A549 (cell line): ENCODE measurements at regions not wholly inside any gene's neighbourhood (a gene's known extent, or its start where the extent isn't known, plus 50 kb on each side); places are given as distances from the start of the nearest gene placed in this dataset.

Experiments used
- ATAC-seq, 2 experiments: fragments of 200-7000 bp in 1 of 2; fragments of >200 bp in 1 of 2; cut with Nextera tagmentation in 1 of 2; cut with Tn5 transposase in 1 of 2; 3 replicates each; pipeline versions ENCODE4 v1.8.0 to v1.9.1; 2018 to 2020; ENCODE audit warnings: mild to moderate bottlenecking in 1 of 2, moderate library complexity in 1 of 2
- CTCF ChIA-PET: fragments of 300-600 bp; sonication (Branson Sonifier 250); formaldehyde crosslinking; extraction: SDS; loops from one replicate; lab custom pipeline; 2021; ENCODE audit warnings: antibody characterized with exemption, inconsistent platforms; lab: Yijun Ruan, JAX
- POLR2A ChIA-PET: fragments of 350-600 bp; formaldehyde crosslinking; extraction: SDS; loops from one replicate; lab custom pipeline; 2021; ENCODE audit warnings: antibody characterized with exemption, inconsistent platforms; lab: Yijun Ruan, JAX
- DNase-seq, 2 experiments: peaks; one replicate each; pipeline versions ENCODE4 v3.0.0 to v3.0.0-alpha.2; 2011 to 2016; ENCODE audit warnings: low read depth in 1 of 2, low spot score in 1 of 2
- FAIRE-seq: peaks from 2 replicates; lab custom pipeline; 2011; peaks lifted over from hg19 to GRCh38; lab: Jason Lieb, UNC
- H3K27ac ChIP-seq, 2 experiments: fragments of >200 bp; sonication (Bioruptor Twin); formaldehyde crosslinking; 3 replicates each; pipeline ENCODE4 v1.5.1; 2016 to 2017
- H3K4me1 ChIP-seq: fragments of >200 bp; sonication (Bioruptor Twin); formaldehyde crosslinking; 3 replicates; pipeline ENCODE4 v1.6.1; 2016
- H3K4me2 ChIP-seq: fragments of >200 bp; sonication (Bioruptor Twin); formaldehyde crosslinking; 3 replicates; pipeline ENCODE4 v1.6.1; 2016
- H3K4me3 ChIP-seq: fragments of >200 bp; sonication (Bioruptor Twin); formaldehyde crosslinking; 3 replicates; pipeline ENCODE4 v1.5.1; 2016
- H3K9me3 ChIP-seq: fragments of >200 bp; sonication (Bioruptor Twin); formaldehyde crosslinking; 3 replicates; pipeline ENCODE4 v1.6.1; 2016
- CBX8 ChIP-seq: fragments of 200-600 bp; sonication (generic); IDR thresholded peaks from 2 replicates; pipeline ENCODE4 v1.6.1; 2016
- CTCF ChIP-seq: fragments of >200 bp; sonication (Bioruptor Twin); formaldehyde crosslinking; IDR thresholded peaks from 3 replicates; pipeline ENCODE4 v1.5.1; 2016
- EHMT2 ChIP-seq: fragments of 200-600 bp; sonication (generic); IDR thresholded peaks from 2 replicates; pipeline ENCODE4 v1.6.1; 2016; ENCODE audit warnings: antibody characterized with exemption, low read depth, mild to moderate bottlenecking, moderate library complexity
- ELK1 ChIP-seq: fragments of 150-350 bp; IDR thresholded peaks from 2 replicates; pipeline ENCODE4 v1.6.1; 2014; ENCODE audit warnings: low read depth, mild to moderate bottlenecking, low read length
- ESRRA ChIP-seq: fragments of 150-350 bp; IDR thresholded peaks from 2 replicates; pipeline ENCODE4 v1.6.1; 2014; ENCODE audit warnings: mild to moderate bottlenecking, low read length, borderline replicate concordance
- FOSB ChIP-seq: fragments of 250-450 bp; sonication (Bioruptor Pico); IDR thresholded peaks from 2 replicates; pipeline ENCODE4 v1.5.0; 2020; ENCODE audit warnings: mild to moderate bottlenecking, moderate library complexity
- FOSL2 ChIP-seq, 2 experiments: fragments of 450-650 bp in 1 of 2; fragments of >200 bp in 1 of 2; sonication (Bioruptor Twin) in 1 of 2; formaldehyde crosslinking; IDR thresholded peaks; 2 replicates each; pipeline versions ENCODE4 v1.5.0 to v1.6.1; 2016 to 2020; ENCODE audit warnings: mild to moderate bottlenecking in 1 of 2, moderate library complexity in 1 of 2
- HOXB5 ChIP-seq: fragments of 250-450 bp; sonication (Bioruptor Pico); IDR thresholded peaks from 2 replicates; pipeline ENCODE4 v1.5.0; 2020; ENCODE audit warnings: mild to moderate bottlenecking, moderate library complexity
- KDM5A ChIP-seq: fragments of 200-600 bp; sonication (generic); IDR thresholded peaks from 2 replicates; pipeline ENCODE4 v1.6.1; 2016; ENCODE audit warnings: antibody characterized with exemption, mild to moderate bottlenecking
- MAZ ChIP-seq: fragments of 150-350 bp; IDR thresholded peaks from 2 replicates; pipeline ENCODE4 v1.6.1; 2014; ENCODE audit warnings: antibody characterized with exemption, low read depth, low read length, borderline replicate concordance
- MYC ChIP-seq: IDR thresholded peaks from 2 replicates; pipeline ENCODE4 v1.6.1; 2012; ENCODE audit warnings: mild to moderate bottlenecking, inconsistent platforms, low read length, improper control_type of control experiment, borderline replicate concordance
- NFE2L2 ChIP-seq: fragments of 150-350 bp; conservative IDR thresholded peaks from 2 replicates; pipeline ENCODE4 v1.6.1; 2014; ENCODE audit warnings: low read length
- NPAS2 ChIP-seq: fragments of 250-450 bp; sonication (Bioruptor Pico); IDR thresholded peaks from 2 replicates; pipeline ENCODE4 v1.8.0; 2022; ENCODE audit warnings: mild to moderate bottlenecking, moderate library complexity, borderline replicate concordance
- NR3C1 ChIP-seq: fragments of >200 bp; sonication (Bioruptor Twin); formaldehyde crosslinking; IDR thresholded peaks from 3 replicates; pipeline ENCODE4 v1.6.1; 2017
- PHF8 ChIP-seq: fragments of 200-600 bp; sonication (generic); IDR thresholded peaks from 2 replicates; pipeline ENCODE4 v1.6.1; 2016; ENCODE audit warnings: low read depth, mild to moderate bottlenecking, antibody characterized with exemption, moderate library complexity, borderline replicate concordance
- POLR2A ChIP-seq: IDR thresholded peaks from 2 replicates; pipeline ENCODE4 v1.6.1; 2012; ENCODE audit warnings: mild to moderate bottlenecking, low read length
- RARB ChIP-seq: fragments of 250-450 bp; sonication (Bioruptor Pico); IDR thresholded peaks from 2 replicates; pipeline ENCODE4 v1.8.0; 2021; ENCODE audit warnings: mild to moderate bottlenecking, moderate library complexity
- RFX5 ChIP-seq: fragments of 450-650 bp; IDR thresholded peaks from 2 replicates; pipeline ENCODE4 v1.7.1; 2014; ENCODE audit warnings: antibody characterized with exemption, mild to moderate bottlenecking, moderate library complexity
- RNF2 ChIP-seq: fragments of 200-600 bp; sonication (generic); IDR thresholded peaks from 2 replicates; pipeline ENCODE4 v1.6.1; 2016; ENCODE audit warnings: low read depth, mild to moderate bottlenecking, antibody characterized with exemption, moderate library complexity, borderline replicate concordance
- SREBF2 ChIP-seq: fragments of 450-650 bp; IDR thresholded peaks from 2 replicates; pipeline ENCODE4 v1.6.1; 2014; ENCODE audit warnings: mild to moderate bottlenecking, moderate library complexity
- ZFP36 ChIP-seq: fragments of 450-650 bp; IDR thresholded peaks from 2 replicates; pipeline ENCODE4 v1.6.1; 2014; ENCODE audit warnings: borderline replicate concordance; ENCODE audit not compliant: partially characterized antibody
- ZNF302 ChIP-seq: fragments of 250-450 bp; sonication (Bioruptor Pico); IDR thresholded peaks from 2 replicates; pipeline ENCODE4 v1.9.0; 2021; ENCODE audit warnings: inconsistent platforms, mild to moderate bottlenecking, moderate library complexity
- ZSCAN20 ChIP-seq: fragments of 250-450 bp; sonication (Bioruptor Pico); IDR thresholded peaks from 2 replicates; pipeline ENCODE4 v1.8.0; 2022; ENCODE audit warnings: mild to moderate bottlenecking, moderate library complexity
- WGBS: methylation state at CpG from one replicate; pipeline ENCODE4 v1.1.6; 2017; ENCODE audit errors: missing lambda C conversion rate; 5-methylcytosine and 5-hydroxymethylcytosine counted together

DNA sequence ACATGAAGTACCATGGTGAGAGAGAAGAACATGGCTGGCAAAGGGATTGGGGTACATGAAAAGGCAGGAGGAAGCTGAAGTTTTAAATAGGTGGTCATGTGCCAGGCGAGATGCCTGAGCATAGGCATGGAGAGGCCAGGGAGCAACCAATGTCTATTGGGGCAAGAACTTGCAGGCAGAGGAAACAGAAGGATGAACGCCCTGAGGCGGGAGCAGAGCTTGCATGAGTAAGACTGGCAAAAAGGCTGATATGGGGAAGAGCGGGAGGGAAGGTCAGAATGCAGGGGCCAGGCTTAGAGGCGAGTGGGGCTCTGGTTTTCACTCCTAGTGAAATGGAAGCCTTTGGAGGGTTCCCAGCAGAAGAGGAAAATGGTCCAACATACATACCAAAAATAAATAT, 52.5 kb upstream of the VSTM5 start:
- POLR2A ChIA-PET: no interaction called here
- DNase-seq (no peak), FAIRE-seq (no peak), ATAC-seq (no peak)
- no peak overlapping the region for H3K27ac ChIP-seq
- CTCF ChIA-PET: interaction anchor here (4.0 kb wide), 1 partner anchor 514 kb away, joined by 10 read pairs; no protein-coding TSS in a partner anchor
- H3K4me1 ChIP-seq: no peaks in the 10 kb centered on the region
- 20% methylated on average over 5 of the region's 5 CpGs for WGBS
- no peak overlapping the region for H3K4me2 ChIP-seq
- H3K4me3 ChIP-seq: no peak overlapping the region
- no peaks in the 10 kb centered on the region for H3K9me3 ChIP-seq
- TF ChIP-seq NPAS2 (no peak), RFX5 (no peak), POLR2A (no peak), EHMT2 (no peak), RARB (CRISPR knock-in tag) (no peak), CBX8 (no peak), CTCF (no peak), KDM5A (no peak), FOSL2 (IDR thresholded peaks at IDR 0.05) (no peak), FOSL2 (CRISPR knock-in tag; IDR thresholded peaks at IDR 0.05) (no peak), ESRRA (no peak)

- POLR2A ChIA-PET: no interaction called here
Observed at GRCh38 chr11:93903989-93904388, 53.6 kb upstream of the VSTM5 start.

GRCh38 chr11:93904716-93905115, 54.3 kb upstream of the VSTM5 start:
- H3K27ac ChIP-seq: no peak overlapping the region
- DNase-seq: no peak

More at GRCh38 chr11:93903989-93904388, 53.6 kb upstream of the VSTM5 start:
- Histone ChIP-seq H3K4me2 (no peak overlapping the region), H3K27ac (no peak overlapping the region), H3K4me1 (0 out of 3 replicates have a peak, but pooled peaks cover 6% of the 10 kb centered on the region), H3K9me3 (no peaks in the 10 kb centered on the region), H3K4me3 (no peak overlapping the region)
- CTCF ChIA-PET: interaction anchor here (4.0 to 4.2 kb wide), 2 partner anchors 9 to 513 kb away, joined by 10 to 23 read pairs; no protein-coding TSS in a partner anchor
- no peak for ATAC-seq
- TF ChIP-seq ZFP36 (no peak), NR3C1 (no peak), SREBF2 (no peak)
- no peak for FAIRE-seq
- DNase-seq: peak in 1 of 2 experiments; percentile 4
- 31% methylated on average over 5 of the region's 6 CpGs for WGBS

More at GRCh38 chr11:93904716-93905115, 54.3 kb upstream of the VSTM5 start:
- no peak for TF ChIP-seq FOSB (CRISPR knock-in tag)
- no peak for TF ChIP-seq MYC
- no peak for TF ChIP-seq RFX5
- TF ChIP-seq ELK1: no peak
- TF ChIP-seq ZSCAN20 (CRISPR knock-in tag): no peak
- no peak for TF ChIP-seq MAZ
- TF ChIP-seq NFE2L2: no peak
- TF ChIP-seq PHF8: no peak
- TF ChIP-seq HOXB5: no peak
- no peak for TF ChIP-seq ZNF302 (CRISPR knock-in tag)
- no peak for TF ChIP-seq NR3C1
- TF ChIP-seq NPAS2: no peak
- TF ChIP-seq RNF2: no peak
- Histone ChIP-seq H3K4me3 (no peak overlapping the region), H3K9me3 (no peaks in the 10 kb centered on the region), H3K4me1 (0 out of 3 replicates have a peak, but pooled peaks cover 6% of the 10 kb centered on the region), H3K4me2 (no peak overlapping the region)
- CTCF ChIA-PET: interaction anchor here (0.7 to 4.2 kb wide), 3 partner anchors 9 to 512 kb away, joined by 3 to 23 read pairs (median 10); no protein-coding TSS in a partner anchor
- WGBS: 17% methylated on average over 2 of the region's 2 CpGs
- ATAC-seq (no peak), FAIRE-seq (no peak)
- POLR2A ChIA-PET: no interaction called here
